Stimulated activated CD8-positive, alpha-beta memory T cell treated with anti-CD3 and anti-CD28 coated beads, Interleukin-15, amount 100 ng/mL, for 4 hours (primary cell): ENCODE measurements at regions not wholly inside any gene's neighbourhood (a gene's known extent, or its start where the extent isn't known, plus 50 kb on each side); places are given as distances from the start of the nearest gene placed in this dataset.

Source experiments
- DNase-seq, 2 donors: peaks; one replicate each; pipeline ENCODE4 v3.0.0-alpha.2; 2020; ENCODE audit warnings: low read depth in 2 of 2

GRCh38 chr3:7793786-7794185 lies 707.8 kb upstream of the LMCD1 start:
- no peak for DNase-seq

GRCh38 chr3:7798276-7798675 lies 703.3 kb upstream of the LMCD1 start:
- no peak for DNase-seq

GRCh38 chr3:7800006-7800780 lies 701.4 kb upstream of the LMCD1 start:
- no peak for DNase-seq

GRCh38 chr3:7812490-7812889 lies 689.1 kb upstream of the LMCD1 start:
- no peak for DNase-seq

GRCh38 chr3:7813365-7813764 lies 688.3 kb upstream of the LMCD1 start:
- no peak for DNase-seq

DNA sequence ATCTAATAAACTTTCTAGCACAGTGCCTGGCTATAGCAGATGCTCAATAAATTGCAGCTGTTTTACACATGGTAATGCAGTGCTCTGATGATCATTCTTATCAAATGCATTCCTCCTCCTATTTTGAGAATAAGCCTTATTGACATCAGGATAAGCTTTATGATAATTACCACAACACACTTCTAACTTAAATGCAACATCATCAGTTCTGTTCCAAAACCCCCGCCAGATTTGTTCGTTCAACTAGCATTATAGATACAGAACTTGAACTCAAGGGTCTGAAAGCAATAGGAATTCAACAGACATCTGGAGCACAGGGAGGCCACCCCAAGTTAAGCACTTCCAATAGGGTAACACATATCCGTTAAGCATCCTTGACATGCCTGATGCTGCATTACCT lies 684.4 kb upstream of the LMCD1 start:
- DNase-seq, result no peak

DNA sequence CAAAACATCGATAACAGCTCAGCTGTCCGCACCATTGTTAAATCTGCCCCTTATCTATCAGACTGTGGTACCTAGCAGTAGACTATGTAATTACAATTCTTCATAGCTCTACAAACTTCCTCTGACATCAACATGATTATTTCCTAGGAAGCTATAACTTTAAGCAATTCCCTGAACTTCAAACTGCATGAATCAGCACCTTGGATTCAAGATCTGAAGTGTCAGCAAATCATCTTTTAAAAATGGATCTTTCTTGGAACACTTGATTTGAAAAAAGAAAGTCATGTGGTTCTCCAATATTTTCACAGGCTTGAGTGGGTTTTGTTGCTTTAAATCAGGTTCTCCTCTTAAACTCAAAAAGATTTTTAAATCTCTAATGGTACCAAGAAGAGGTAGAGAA lies 680.7 kb upstream of the LMCD1 start:
- no peak for DNase-seq

DNA sequence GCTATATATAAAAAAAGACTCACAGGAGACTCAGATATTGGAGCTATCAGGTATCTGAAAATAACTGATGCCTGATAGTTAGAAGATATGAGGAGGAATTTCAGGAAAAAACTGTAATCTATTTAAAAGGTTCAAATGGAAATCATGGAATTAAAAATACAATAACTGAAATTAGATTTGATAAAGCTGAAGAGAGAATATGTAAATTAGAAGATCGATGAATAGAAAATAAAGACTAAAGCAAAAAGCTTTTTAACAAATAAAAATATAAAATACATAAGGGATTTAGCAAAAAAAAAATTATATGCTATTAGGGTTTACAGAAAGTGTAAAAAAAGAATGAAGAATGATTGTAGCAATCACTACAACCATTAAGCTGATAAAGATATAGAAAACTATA lies 679.8 kb upstream of the LMCD1 start:
- no peak for DNase-seq

DNA sequence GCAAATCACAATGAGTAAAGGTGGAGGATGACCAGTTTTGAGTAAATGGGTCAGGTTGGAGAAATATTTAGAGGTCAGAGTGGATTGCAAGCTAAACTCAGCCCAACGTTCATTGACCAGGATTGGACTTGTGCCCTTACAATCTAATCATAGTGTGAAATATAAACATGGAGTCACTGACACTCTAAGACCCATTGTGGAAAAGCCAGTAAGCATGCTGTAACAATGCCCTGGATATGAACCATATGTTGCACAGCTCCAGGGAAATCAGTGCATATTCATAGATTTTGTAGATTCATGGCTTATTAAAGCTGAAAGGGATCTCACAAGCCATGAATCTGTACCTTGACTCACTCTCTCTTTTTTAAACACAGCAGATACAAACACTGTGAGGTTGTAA lies 660.2 kb upstream of the LMCD1 start:
- no peak for DNase-seq

- no peak for DNase-seq
Observed at GRCh38 chr3:7843441-7843840, 658.2 kb upstream of the LMCD1 start.

DNA sequence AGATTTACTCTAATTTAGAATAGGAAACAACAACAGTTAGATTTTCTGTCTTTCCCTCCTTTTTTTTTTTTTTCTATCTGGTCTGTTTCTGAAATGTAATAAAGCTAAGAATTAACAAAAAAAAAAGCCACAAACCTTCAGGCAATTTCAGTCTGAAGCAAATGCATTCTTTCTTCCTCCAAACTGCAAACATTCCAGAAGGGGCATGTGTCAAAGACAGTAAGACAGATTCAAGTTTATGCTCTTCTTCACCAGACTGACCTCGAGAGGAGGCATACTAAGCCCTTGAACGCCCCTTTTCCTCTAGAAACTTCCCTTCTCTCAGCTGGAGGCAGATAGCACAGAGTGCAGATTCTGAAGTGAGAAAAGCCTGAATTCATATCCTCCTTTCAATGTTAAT lies 654.6 kb upstream of the LMCD1 start:
- no peak for DNase-seq

- no peak for DNase-seq
Observed at GRCh38 chr3:7847521-7847920, 654.1 kb upstream of the LMCD1 start.

GRCh38 chr3:7854266-7854665 lies 647.4 kb upstream of the LMCD1 start:
- DNase-seq, result no peak

- DNase-seq, result no peak
Observed at GRCh38 chr3:7854721-7855120, 646.9 kb upstream of the LMCD1 start.

DNA sequence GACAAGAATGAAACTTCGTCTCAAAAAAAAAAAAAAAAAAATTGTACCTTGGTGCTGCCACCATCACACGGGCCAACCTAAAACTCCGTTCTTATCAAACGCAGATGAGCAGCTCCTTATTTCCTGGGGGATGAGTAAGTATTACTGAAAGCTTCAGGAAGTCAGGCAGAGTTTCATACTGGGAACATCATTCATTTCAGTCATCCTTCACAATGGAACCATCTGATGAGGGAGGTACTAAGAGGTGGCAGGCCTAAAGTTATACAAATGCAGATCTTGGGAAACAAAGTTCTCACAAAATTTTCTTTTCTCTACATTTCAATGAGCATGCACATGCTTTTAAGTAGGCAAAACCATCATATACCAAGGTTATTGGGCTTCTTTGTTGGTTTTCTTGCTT lies 636.0 kb upstream of the LMCD1 start:
- DNase-seq, result no peak

DNA sequence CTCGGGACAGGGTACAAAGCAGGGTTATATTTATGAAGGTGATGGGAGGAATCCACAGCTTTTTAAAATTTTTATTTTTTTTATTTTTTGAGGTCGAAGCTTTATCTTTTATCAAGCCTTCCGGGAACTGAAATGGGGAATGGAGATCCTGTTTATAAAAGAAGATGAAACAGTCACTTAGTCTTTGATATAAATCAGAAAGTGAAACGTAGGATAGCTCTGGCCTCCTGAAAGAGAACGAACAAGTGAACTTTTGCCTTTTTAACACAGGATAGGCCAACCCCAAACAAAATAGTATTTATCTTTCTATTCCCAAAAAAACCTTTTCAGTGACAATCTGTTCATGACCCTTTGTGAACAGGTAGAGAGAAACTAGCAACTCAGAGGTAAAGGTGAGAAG lies 634.0 kb upstream of the LMCD1 start:
- no peak for DNase-seq

- no peak for DNase-seq
Observed at GRCh38 chr3:7871003-7871560, 630.5 kb upstream of the LMCD1 start.

DNA sequence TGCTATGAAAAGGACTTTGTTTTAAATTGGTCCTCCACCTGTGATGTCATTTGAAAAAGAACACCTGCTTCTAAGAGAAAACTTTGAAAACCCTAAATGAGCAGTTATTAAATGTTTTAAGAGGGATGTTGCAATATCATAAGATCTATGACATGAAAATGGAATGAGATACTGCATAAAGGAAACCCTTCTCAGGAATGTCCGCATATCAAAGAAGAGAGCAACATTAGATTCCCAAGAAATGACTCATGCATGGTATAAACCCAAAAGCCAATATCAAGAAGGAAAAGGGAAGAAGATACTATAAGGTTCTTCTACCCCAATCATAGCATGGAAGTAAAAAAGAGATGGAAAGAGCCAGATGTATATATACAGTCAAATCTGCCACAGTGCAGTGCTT lies 627.5 kb upstream of the LMCD1 start:
- DNase-seq, result no peak

GRCh38 chr3:7875925-7876324 lies 625.7 kb upstream of the LMCD1 start:
- DNase-seq, result no peak

GRCh38 chr3:7876741-7877297 lies 624.8 kb upstream of the LMCD1 start:
- DNase-seq, result peak in 1 of 2 donors; percentile 61

- DNase-seq, result no peak
Observed at GRCh38 chr3:7877312-7877711, 624.3 kb upstream of the LMCD1 start.

- no peak for DNase-seq
Observed at GRCh38 chr3:7879572-7879971, 622.1 kb upstream of the LMCD1 start.

DNA sequence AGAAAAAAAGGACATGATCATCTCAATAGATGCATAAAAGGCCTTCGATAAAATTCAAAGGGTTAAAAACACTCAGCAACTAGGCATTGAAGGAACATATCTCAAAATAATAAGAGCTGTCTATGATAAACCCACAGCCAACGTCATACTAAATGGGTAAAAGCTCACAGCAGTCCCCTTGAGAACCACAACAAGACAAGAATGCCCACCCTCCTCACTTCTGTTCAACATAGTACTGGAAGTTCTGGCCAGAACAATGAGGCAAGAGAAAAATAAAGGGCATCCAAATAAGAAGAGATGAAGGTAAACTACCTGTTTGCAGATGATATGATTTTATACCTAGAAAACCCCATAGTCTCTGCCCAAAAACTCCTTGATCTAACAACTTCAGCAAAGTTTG lies 619.7 kb upstream of the LMCD1 start:
- no peak for DNase-seq

GRCh38 chr3:7897655-7898054 lies 604.0 kb upstream of the LMCD1 start:
- DNase-seq, result no peak
